ENCODE measurements at regions not wholly inside any gene's neighbourhood (a gene's known extent, or its start where the extent isn't known, plus 50 kb on each side); places are given as distances from the start of the nearest gene placed in this dataset.

DNA sequence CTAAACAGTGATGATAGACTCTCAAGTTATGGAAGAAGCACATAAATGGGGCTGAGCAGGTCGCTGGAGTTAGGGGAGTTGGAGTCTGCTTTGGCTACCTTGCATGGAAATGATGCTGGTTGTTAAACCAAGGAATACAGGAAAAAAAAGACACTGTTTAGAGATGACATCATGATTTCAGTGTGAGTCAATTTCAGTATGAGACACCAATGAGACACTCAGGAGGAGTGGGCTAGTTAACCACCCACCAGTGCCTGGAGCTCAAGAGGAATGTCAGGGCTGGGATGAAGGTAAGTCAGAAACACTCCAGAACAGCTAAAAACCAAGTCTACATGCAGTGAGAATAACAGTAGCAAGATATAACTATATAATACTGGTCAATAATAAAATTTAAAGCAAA is 303.6 kb downstream of the SOX11 start:
- no peak for DNase-seq (ENCODE audit: low read depth, low spot score)
- Histone ChIP-seq H3K4me2 (ENCODE audit: control insufficient read depth, extremely low read depth, insufficient read depth, low read depth, low read length) (no peak overlapping the region), H2AFZ (ENCODE audit: control insufficient read depth, low read length) (no peak overlapping the region), H3K36me3 (ENCODE audit: control insufficient read depth in 2 of 2, extremely low read depth in 1 of 2, insufficient read depth in 2 of 2, low read length in 2 of 2) (no peaks in the 10 kb centered on the region), H3K27me3 (ENCODE audit: control insufficient read depth, extremely low read depth, insufficient read depth, low read length) (no peaks in the 10 kb centered on the region), H4K20me1 (ENCODE audit: control insufficient read depth, extremely low read depth, insufficient read depth, low read length) (no peaks in the 10 kb centered on the region), H3K9me1 (ENCODE audit: control insufficient read depth, extremely low read depth, insufficient read depth, low read length) (no peaks in the 10 kb centered on the region), H3K9me3 (ENCODE audit: control insufficient read depth, low read depth, low read length) (no peaks in the 10 kb centered on the region), H3K4me3 (ENCODE audit: control insufficient read depth in 2 of 3, extremely low read depth in 1 of 3, insufficient read depth in 2 of 3, low read depth in 1 of 3, low read length in 3 of 3) (no peak overlapping the region), H3K79me2 (ENCODE audit: control insufficient read depth, insufficient read depth, low read length) (no peaks in the 10 kb centered on the region), H3K4me1 (ENCODE audit: control insufficient read depth, extremely low read depth, insufficient read depth, low read length) (no peaks in the 10 kb centered on the region), H3K27ac (ENCODE audit: control insufficient read depth, insufficient read depth, low read length) (no peak overlapping the region), H3K9ac (ENCODE audit: control insufficient read depth, extremely low read depth, insufficient read depth, low read length) (no peak overlapping the region)
- no peak for FAIRE-seq
- TF ChIP-seq, protein P1, sequence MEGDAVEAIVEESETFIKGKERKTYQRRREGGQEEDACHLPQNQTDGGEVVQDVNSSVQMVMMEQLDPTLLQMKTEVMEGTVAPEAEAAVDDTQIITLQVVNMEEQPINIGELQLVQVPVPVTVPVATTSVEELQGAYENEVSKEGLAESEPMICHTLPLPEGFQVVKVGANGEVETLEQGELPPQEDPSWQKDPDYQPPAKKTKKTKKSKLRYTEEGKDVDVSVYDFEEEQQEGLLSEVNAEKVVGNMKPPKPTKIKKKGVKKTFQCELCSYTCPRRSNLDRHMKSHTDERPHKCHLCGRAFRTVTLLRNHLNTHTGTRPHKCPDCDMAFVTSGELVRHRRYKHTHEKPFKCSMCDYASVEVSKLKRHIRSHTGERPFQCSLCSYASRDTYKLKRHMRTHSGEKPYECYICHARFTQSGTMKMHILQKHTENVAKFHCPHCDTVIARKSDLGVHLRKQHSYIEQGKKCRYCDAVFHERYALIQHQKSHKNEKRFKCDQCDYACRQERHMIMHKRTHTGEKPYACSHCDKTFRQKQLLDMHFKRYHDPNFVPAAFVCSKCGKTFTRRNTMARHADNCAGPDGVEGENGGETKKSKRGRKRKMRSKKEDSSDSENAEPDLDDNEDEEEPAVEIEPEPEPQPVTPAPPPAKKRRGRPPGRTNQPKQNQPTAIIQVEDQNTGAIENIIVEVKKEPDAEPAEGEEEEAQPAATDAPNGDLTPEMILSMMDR (optimal IDR thresholded peaks at IDR 0.05 in 1 of 3, IDR thresholded peaks at IDR 0.05 in 1 of 3, conservative IDR thresholded peaks at IDR 0.05 in 1 of 3; ENCODE audit: extremely low read depth in 1 of 3, insufficient read depth in 2 of 3, low read length in 3 of 3), result no peak
- no peak for TF ChIP-seq EZH2 (IDR thresholded peaks at IDR 0.05; ENCODE audit: low read length)
- dilution Hi-C loops (cut with MboI; ENCODE audit: extremely low pct_ligation_motif_present, low sequenced_read_pairs), result no loop called here

DNA sequence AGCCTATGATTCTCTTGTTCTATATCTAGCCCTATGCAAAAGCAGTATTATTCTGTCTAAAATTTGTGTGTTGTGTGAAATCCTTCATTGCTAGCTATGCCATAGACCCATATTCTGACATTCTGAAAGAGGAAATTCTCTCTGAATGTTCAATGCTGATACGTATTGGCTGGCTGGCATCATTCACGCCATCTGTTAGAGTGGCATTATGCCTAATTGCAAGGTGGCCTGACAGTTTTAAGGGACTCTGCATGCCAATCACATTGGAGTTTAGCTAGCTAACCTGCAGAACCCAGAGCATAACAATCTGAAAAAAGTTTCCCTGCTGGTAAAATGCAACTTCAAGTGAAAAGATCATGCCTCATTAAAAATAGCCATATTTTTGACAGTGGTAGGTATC is 316.0 kb downstream of the SOX11 start:
- TF ChIP-seq EZH2 (IDR thresholded peaks at IDR 0.05; ENCODE audit: low read length), result no peak
- TF ChIP-seq, protein P1 (optimal IDR thresholded peaks at IDR 0.05 in 1 of 3, IDR thresholded peaks at IDR 0.05 in 1 of 3, conservative IDR thresholded peaks at IDR 0.05 in 1 of 3; ENCODE audit: extremely low read depth in 1 of 3, insufficient read depth in 2 of 3, low read length in 3 of 3), result no peak
- H3K4me2 ChIP-seq (ENCODE audit: control insufficient read depth, extremely low read depth, insufficient read depth, low read depth, low read length), result no peak overlapping the region
- dilution Hi-C loops (cut with MboI; ENCODE audit: extremely low pct_ligation_motif_present, low sequenced_read_pairs), result no loop called here
- H4K20me1 ChIP-seq (ENCODE audit: control insufficient read depth, extremely low read depth, insufficient read depth, low read length), result no peaks in the 10 kb centered on the region
- no peak overlapping the region for H3K4me3 ChIP-seq (ENCODE audit: control insufficient read depth in 2 of 3, extremely low read depth in 1 of 3, insufficient read depth in 2 of 3, low read depth in 1 of 3, low read length in 3 of 3)
- no peaks in the 10 kb centered on the region for H3K27me3 ChIP-seq (ENCODE audit: control insufficient read depth, extremely low read depth, insufficient read depth, low read length)
- no peak overlapping the region for H3K9ac ChIP-seq (ENCODE audit: control insufficient read depth, extremely low read depth, insufficient read depth, low read length)
- no peak overlapping the region for H3K27ac ChIP-seq (ENCODE audit: control insufficient read depth, insufficient read depth, low read length)
- H3K36me3 ChIP-seq (ENCODE audit: control insufficient read depth in 2 of 2, extremely low read depth in 1 of 2, insufficient read depth in 2 of 2, low read length in 2 of 2), result no peaks in the 10 kb centered on the region
- H3K79me2 ChIP-seq (ENCODE audit: control insufficient read depth, insufficient read depth, low read length), result no peaks in the 10 kb centered on the region
- H2AFZ ChIP-seq (ENCODE audit: control insufficient read depth, low read length), result no peak overlapping the region
- H3K9me3 ChIP-seq (ENCODE audit: control insufficient read depth, low read depth, low read length), result peaks cover 2% of the 10 kb centered on the region
- H3K9me1 ChIP-seq (ENCODE audit: control insufficient read depth, extremely low read depth, insufficient read depth, low read length), result no peaks in the 10 kb centered on the region
- FAIRE-seq, result no peak
- no peaks in the 10 kb centered on the region for H3K4me1 ChIP-seq (ENCODE audit: control insufficient read depth, extremely low read depth, insufficient read depth, low read length)
- DNase-seq (ENCODE audit: low read depth, low spot score), result no peak
